NCI-H1930 (cell line): ENCODE measurements at regions not wholly inside any gene's neighbourhood (a gene's known extent, or its start where the extent isn't known, plus 50 kb on each side); places are given as distances from the start of the nearest gene placed in this dataset.
"Not testable (repeated sequence)": the region's sequence is repeated elsewhere in the genome, so short reads cannot be mapped to it uniquely, and the experiment has no call there.

Experiments
- DNase-seq, 2 experiments: peaks; one replicate each; lab custom pipeline; 2025; lab: John Stamatoyannopoulos, UW

DNA sequence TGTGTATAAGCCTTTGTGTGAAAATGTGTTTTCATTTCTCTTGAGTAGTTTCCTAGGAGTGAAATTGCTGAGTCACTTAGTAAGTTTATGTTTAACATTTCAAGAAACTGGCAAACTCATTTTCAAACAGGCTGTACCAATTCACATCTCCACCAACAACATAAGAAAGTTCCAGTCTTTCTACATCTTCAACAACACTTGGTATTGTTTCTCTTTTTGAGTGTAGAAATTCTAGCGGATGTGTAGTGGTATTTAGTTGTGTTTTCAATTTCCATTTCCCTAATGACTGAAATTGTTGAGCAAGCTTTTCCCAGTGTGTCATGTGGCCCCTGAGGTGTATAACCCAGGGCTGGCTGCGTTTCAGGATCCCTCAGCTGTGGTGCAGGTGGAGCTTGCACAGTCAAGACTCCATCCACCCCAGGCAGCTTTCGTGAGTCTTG lies 258.5 kb downstream of the PDCD6IP start:
- DNase-seq, result no peak

DNA sequence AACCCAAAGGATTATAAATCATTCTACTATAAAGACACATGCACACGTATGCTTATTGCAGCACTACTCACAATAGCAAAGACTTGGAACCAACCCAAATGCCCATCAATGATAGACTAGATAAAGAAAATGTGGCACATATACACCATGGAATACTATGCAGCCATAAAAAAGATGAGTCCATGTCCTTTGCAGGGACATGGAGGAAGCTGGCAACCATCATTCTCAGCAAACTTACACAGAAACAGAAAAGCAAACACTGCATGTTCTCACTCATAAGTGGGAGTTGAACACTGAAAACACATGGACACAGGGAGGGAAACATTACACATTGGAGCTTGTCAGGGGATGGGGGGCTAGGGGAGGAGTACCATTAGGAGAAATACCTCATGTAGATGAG lies 262.6 kb downstream of the PDCD6IP start:
- not testable (repeated sequence) for DNase-seq

DNA sequence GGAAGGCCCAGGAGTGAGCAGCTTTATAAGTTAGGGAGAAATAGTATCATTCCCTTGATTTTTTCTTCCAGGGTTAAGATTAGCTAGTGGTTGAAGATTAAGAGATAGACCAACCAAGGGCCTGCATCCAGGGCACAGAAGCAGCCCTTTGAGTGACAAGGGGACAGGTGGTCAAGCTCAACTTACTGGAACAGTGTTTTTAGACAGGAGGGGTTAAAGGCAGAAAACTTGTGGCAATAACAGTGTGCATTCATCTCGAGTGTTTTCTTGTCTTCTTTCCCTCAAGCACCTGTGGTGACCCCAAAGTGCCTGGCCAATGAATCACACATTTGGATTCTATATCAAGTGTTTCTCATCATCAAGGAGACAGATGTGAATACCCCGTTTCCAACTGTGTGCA lies 267.5 kb downstream of the PDCD6IP start:
- no peak for DNase-seq

DNA sequence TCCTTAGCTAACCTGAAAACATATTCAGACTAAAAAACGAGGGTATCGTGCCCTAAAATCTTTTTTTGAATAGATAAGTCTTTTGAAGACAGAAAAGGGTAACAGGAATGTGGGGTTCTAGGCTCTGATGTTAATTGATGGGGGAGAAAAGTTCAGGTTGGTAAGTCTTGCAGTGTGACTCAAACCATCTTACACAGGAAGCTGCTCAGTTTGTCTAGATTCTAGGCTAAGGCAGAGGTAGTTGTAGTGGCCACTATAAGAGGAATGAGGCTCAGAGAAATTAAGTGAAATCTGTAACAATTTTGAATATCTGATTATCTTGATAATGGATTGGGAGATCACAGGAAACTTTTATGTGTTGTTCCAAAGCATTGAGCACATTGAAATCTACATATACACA lies 267.9 kb downstream of the PDCD6IP start:
- DNase-seq, result no peak

DNA sequence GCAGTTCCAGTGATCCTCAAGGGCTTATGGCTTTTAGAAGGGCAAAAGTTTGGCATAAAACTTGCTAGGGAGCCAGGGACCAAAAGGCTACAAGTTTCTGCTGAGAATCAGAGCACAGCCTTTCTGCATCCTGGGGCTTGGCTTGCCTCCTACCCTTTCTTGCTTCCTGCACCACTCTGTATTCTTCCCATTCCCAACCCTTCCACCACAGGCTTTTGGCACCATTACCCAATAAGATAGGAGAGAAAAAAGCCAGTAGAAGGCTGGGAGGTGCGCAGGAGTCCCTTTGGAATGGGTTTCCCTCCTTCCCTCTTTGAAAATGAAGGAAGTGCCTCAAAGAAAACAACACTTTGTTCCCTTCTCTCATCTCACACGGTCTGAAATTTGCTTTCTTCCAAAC lies 268.6 kb downstream of the PDCD6IP start:
- no peak for DNase-seq

DNA sequence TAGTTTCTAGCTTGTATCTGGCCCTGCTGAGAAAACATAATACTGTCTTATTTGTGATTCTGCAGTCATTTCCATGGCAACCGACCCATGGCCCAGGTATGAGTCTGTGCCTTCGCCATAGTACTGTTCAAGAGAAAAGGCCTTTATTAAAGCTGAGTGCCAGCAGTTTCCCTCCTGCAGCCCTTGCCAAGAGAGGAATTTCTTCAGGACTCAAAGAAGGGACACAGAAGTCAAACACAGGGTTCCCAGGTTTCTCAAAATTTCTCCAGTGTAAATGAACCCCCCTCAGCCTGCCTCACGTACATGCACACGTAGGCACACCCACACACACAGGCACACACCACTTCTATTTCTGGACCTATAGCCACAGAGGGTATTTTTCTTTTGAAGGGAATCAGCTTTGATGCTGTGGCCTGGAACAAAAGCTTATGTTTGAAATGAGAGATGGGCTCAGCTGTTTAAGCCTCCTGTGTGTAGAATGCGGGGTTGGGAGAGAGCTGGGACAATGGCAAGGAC lies 269.2 kb downstream of the PDCD6IP start:
- DNase-seq, result no peak

DNA sequence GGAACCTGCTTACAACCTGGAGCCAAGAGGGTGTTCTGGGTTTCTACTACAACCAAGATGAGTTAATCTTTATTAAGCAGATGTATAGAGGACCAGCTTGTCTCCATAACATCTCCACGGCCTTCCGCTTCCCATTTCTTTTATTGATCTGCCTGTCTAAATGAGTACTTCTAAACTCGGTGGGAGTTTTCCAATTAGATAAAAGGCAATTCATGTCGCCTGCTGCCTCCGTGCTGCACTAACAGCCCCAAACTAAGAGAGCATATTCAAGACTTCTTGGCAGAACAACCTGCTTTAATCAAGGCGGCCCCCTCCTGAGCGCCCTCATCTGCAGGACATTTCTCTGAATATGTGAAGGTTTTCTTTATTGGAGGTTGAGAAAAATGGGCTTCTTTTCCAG lies 270.1 kb downstream of the PDCD6IP start:
- no peak for DNase-seq

DNA sequence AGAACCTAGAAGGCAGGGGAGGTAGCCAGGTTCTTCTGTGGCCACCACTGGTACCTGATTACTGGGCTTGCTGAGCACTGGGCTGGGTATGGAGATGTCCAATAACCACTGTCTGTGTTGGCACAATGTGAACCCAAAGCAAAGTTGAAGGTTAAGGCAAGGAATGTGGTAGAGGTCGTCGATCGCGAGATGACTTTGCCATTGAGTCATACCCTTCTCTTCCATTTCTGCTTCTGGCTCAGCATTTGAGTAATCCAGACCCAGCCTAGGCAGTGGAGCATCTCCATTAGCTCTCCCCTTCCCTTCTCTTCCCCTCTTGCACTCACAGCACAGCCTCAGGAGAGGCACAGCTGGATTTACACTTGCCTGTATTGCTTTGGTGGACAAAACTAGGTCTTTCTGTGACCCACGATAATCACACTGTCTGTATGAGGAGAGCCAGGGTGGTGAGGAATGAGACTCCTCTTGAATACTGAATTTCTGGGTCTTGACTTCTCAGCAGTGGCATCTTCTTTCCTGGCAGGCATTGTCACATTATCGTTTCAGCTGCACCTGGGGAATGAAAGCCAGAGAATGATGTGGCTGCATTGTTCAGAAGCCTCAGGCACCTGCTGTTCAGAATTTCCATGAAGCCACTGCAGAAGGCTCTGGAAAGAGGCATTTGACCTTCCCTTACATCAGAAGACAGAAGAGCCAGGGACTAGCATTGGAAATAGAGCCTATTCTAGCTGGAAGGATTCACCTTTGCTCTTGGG lies 272.6 kb downstream of the PDCD6IP start:
- DNase-seq, result no peak

DNA sequence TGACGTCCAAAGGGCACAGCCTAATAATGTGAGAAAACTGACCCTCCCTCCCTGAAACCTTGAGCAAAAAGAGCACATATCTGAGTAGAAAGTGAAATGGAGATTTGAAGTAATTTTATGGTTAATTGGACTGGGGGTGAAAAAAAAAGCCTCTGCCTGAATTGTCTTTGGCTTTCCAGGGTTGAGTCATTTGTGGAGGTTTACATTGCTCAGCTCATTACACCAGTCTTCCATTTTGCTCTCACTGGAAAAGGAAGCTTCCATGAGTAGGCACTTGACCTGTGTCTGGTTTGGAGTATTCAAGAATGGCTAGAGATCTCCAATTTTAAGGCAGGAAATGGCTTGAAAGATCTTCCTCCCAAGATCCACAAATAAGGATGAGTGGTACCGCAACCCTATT lies 273.9 kb downstream of the PDCD6IP start:
- DNase-seq, result no peak

DNA sequence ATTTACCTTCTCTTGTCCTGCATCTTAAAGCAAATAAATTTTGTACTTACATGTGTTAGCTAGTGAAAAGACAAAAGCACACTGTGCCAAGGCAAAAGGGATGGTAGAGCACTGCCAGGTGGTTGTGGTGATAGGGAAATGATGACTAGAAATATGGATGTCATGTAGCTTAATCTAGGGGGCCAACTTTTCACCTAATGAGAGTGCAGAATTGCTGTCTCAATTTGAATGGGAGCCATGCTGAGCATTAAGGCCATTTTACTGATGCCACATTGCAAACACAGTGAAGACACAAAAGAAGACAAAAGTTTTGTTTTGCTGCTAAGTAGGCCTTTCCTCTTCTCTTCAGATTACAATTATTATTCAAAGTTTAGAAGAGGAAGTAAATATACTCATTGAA lies 274.7 kb downstream of the PDCD6IP start:
- DNase-seq, result no peak

DNA sequence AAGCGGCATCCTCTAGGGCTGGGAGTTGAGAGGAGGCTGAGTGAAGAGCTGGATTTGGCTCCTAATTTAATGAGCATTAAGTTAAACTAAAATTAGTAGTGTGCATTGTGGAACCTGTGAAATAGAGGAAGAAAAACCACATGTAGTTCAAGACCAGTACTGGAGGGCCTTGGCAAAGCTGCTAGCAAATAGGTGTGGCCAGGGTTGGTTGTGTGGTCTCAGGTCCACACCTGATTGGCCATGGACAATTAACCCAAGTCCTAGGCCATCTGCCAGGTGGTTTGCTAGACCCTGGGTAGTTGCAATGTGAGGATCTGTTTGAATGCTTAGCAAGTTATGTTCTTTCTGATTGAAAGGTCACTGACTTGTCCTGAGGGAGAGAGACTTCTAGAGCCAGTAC lies 275.5 kb downstream of the PDCD6IP start:
- no peak for DNase-seq

DNA sequence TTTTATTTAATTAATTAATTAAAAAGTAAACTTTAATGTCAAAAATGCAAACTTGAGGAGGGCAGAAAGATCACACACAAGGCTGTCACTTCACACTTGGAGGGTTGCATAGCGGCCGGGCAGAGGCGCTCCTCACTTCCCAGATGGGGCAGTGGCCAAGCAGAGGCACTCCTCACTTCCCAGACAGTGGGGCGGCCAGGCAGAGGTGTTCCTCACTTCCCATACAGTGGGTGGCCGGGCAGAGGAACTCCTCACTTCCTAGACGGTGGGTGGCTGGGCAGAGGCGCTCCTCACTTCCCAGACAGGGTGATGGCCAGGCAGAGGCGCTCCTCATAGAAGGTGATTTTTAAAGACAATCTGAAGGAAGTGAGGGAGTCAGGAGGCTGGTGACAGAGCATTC lies 277.5 kb downstream of the PDCD6IP start:
- no peak for DNase-seq

DNA sequence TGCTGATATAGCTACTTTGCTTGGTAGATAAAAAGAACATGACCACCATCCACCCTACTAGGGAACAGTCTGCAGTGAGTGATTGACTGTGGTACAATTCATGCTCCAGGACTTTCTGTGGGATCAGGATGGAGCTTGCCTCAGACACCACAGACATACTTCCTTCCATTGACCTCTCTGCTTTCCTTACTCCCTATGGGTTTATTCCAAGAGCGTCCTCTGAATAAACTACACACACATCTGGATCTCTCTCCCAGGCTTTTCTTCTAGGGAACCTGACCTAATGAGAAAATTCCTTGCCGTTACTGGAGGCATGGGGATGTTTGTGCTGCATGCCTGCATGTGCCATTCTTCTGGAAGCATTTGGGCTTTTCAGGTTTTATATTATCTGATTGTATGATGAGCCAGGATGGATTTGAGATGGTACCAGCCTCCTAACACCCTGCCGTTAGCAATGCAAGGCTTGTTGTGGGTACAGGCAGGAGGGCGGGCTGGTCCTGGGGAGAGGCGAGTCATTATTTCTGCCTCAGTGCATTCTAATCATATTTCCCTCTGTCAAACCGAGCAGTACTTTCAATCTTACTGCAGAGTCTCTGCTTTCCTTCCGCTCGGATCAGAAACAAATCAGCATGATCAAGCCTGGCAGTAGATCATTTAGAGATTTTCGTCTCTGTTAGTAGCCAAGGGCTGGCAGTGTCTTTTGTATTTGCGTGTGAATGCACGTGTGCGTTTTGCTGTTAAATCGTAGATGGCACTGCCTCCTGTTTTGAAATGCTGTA lies 279.2 kb downstream of the PDCD6IP start:
- no peak for DNase-seq

DNA sequence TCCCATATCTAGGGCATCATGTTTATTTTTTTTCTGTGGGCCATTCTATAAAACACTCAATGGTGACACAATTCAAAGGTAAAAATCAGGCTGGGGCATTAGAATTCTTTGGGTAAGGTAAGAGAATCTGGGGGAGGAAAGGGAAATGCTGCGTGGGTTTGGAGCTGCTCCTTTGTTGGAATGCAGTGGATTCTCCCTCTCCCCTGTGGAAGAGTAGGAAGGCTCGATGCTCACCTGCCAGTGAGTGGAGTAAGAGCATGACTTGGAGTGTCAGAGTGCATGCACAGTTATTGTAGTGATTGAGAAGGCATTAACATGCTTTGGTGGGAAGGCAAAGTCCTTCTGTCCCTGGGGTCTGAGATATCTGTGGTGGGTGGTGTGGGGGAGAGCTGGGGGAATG lies 280.0 kb downstream of the PDCD6IP start:
- no peak for DNase-seq

DNA sequence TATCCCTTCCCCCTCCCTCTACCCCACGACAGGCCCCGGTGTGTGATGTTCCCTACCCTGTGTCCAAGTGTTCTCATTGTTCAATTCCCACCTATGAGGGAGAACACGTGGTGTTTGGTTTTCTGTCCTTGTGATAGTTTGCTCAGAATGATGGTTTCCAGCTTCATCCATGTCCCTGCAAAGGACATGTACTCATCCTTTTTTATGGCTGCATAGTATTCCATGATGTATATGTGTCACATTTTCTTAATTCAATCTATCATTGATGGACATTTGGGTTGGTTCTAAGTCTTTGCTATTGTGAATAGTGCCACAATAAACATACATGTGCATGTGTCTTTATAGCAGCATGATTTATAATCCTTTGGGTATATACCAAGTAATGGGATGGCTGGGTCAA lies 281.4 kb downstream of the PDCD6IP start:
- DNase-seq, result not testable (repeated sequence)

DNA sequence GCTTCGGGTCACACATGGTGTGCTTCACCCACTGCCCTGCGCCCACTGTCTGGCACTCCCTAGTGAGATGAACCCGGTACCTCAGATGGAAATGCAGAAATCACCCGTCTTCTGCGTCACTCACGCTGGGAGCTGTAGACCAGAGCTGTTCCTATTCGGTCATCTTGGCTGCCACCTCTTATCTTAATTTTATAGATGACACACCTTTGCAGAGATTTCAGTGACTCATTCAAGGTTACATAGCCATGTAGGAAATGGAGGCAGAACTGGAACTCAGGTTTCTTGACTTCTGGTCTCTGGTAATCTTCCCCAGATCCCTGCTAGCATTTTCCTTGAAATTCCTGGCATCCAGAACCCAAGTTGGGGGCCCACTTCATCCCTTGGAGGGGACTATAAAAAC lies 291.9 kb downstream of the PDCD6IP start:
- not testable (repeated sequence) for DNase-seq

DNA sequence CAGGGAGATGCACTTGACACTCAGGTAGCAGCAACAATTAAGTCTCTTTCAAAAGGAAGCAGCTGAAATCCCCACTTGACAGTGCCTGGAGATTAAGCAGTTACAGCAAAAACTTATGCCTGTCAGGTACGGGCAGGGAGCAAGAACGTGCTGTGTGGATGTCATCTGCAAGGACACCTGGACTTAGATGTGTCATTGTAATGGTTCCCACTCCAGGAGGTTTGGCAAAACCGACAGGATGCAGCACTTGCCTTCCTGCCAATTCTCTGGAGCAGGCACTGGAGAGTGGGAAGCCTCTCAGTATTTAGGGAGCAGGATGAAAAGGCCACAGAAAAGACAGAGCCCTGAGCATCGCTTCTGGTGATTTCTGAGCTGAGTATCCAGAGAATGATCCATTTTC lies 292.4 kb downstream of the PDCD6IP start:
- DNase-seq, result no peak

DNA sequence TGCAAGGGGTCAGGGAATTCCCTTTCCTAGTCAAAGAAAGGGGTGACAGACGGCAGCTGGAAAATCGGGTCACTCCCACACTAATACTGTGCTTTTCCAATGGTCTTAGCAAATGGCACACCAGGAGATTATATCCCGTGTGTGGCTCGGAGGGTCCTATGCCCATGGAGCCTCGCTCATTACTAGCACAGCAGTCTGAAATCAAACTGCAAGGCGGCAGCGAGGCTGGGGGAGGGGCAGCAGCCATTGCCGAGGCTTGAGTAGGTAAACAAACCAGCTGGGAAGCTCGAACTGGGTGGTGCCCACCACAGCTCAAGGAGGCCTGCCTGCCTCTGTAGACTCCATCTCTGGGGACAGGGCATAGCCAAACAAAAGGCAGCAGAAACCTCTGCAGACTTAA lies 295.9 kb downstream of the PDCD6IP start:
- not testable (repeated sequence) for DNase-seq

DNA sequence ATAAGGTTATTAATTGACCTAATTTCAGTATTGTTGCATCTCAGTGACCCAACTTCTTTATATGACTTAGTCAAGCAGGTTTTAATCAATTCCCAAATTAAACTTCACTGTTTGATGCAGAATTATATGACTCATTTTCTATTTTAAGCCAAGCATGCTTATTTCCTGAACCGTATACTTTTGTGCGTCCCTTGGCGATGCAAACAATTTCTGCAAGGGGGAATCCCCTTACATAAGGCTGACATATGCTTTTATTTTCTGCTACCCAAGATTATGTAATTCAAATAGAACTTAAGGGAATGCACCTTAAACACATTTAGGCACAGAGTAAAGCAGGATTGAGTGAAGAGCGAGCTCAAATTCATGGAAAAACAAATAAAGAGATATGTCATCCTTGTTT lies 303.9 kb downstream of the PDCD6IP start:
- no peak for DNase-seq

DNA sequence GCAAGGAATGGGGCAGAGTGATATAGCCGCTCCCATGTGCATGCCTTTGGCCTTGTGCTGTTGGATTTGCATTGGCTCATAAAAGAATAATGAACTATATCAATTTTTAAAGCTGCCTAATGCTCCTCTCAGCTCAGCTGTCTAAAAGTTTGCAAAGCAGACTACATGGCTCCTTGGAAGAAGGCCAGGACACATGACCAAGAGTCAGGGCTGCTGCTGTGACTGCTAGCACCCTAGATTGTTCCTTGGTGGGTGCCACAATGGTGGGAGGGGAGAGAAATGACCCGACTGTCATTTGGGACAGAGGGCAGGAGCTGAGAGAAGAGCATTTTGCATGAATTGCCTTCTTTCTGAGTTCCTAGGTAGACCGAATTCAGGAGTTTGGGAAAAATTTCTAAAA lies 307.9 kb downstream of the PDCD6IP start:
- DNase-seq, result no peak

DNA sequence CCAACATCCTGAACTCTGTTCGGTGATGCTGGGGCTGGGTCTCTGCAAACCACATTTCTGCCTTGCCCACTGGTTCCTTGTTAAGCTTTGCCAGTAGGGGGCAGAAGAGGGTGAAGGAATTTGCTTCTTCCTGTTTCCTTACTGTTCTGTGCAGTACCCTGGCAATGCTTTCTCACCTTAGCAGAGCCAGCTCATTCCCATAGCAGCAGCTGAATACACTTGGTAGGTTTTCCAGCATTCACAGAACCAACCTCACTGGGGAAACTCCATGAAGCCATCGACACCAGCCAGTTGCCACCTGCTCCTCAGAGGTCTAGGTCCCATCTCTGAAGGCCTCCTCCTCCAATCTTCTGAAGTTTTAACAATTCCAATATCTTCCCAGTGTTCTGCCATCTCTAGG lies 308.4 kb downstream of the PDCD6IP start:
- no peak for DNase-seq

DNA sequence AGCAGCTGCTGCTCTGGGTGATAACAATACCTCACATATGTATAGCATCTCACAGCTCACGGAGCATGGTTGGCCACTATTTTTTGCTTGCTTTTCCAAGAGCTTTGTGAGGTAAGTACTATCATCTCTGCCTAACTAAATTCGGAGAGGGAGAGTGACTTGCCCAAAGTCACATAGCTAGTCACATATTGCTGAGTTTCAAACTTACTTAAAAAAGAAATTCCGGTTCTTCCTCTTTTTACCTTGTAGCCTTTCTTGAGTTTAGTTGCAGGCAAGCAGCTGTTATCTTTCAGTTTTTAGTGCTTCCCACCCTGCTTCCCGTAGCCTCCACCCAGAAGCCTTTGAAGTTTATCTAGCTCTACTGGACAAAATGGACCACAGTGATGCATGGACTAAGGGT lies 309.2 kb downstream of the PDCD6IP start:
- no peak for DNase-seq

DNA sequence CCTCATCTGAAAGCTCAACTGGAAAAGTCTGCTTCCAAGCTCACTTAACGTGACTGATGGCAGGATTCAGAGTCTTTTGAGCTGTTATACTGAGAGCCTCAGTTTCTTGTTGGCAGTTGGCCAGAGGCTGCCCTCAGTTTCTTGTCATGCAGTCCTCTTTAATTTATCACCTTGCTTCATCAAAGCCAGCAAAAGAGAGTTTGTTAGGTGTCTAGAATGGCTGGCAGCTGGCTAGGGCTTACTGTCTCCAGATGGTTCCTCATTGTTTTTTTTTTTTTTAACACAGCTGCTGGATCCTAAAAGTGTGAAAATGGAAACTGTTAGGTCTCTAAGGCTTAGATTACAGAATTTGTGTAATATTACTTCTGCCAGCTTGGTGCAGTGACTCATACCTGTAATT lies 310.6 kb downstream of the PDCD6IP start:
- no peak for DNase-seq
